ENCODE measurements at regions not wholly inside any gene's neighbourhood (a gene's known extent, or its start where the extent isn't known, plus 50 kb on each side); places are given as distances from the start of the nearest gene placed in this dataset.

GRCh38 chr9:99327667-99328066, 105.6 kb downstream of the SEC61B start:
- Histone ChIP-seq H3K36me3 (no peaks in the 10 kb centered on the region), H3K27me3 (no peaks in the 10 kb centered on the region), H3K27ac (no peak overlapping the region), H3K4me1 (ENCODE audit: insufficient read depth) (no peaks in the 10 kb centered on the region), H3K4me3 (no peak overlapping the region), H3K9me3 (no peaks in the 10 kb centered on the region)
- DNase-seq: no peak
- 79 to 90% (median 83%) methylated on average over 3 of the region's 3 CpGs for WGBS, 3 donors
- intact Hi-C loops (cut with DNase I): no loop called here
- TF ChIP-seq EP300 (IDR thresholded peaks at IDR 0.05) (no peak), POLR2A (IDR thresholded peaks at IDR 0.05) (no peak), CTCF (IDR thresholded peaks at IDR 0.05) (no peak)

GRCh38 chr9:99335280-99335679, 113.2 kb downstream of the SEC61B start:
- no peaks in the 10 kb centered on the region for H3K36me3 ChIP-seq
- no peak overlapping the region for H3K4me3 ChIP-seq
- no peak for DNase-seq
- H3K9me3 ChIP-seq: no peaks in the 10 kb centered on the region
- H3K27me3 ChIP-seq: no peaks in the 10 kb centered on the region
- WGBS, 3 donors: 81% methylated on average over 4 of the region's 4 CpGs
- intact Hi-C loops (cut with DNase I): loop anchor here in 1 of 4 donors (5.0 kb wide), 1 partner anchor 1298 kb away; no protein-coding TSS in a partner anchor
- no peaks in the 10 kb centered on the region for H3K4me1 ChIP-seq (ENCODE audit: insufficient read depth)
- H3K27ac ChIP-seq: no peak overlapping the region
- TF ChIP-seq EP300 (IDR thresholded peaks at IDR 0.05): no peak
- no peak for TF ChIP-seq CTCF (IDR thresholded peaks at IDR 0.05)
- no peak for TF ChIP-seq POLR2A (IDR thresholded peaks at IDR 0.05)

- no peak overlapping the region for H3K27ac ChIP-seq
- H3K9me3 ChIP-seq: no peaks in the 10 kb centered on the region
- no peak for DNase-seq
- WGBS, 3 donors: 23 to 32% (median 25%) methylated on average over 3 of the region's 3 CpGs
- intact Hi-C loops (cut with DNase I): loop anchor here in 1 of 4 donors (5.0 kb wide), 1 partner anchor 1299 kb away; no protein-coding TSS in a partner anchor
- TF ChIP-seq EP300 (IDR thresholded peaks at IDR 0.05) (no peak), POLR2A (IDR thresholded peaks at IDR 0.05) (no peak), CTCF (IDR thresholded peaks at IDR 0.05) (no peak)
- H3K4me3 ChIP-seq: no peak overlapping the region
- H3K36me3 ChIP-seq: no peaks in the 10 kb centered on the region
- H3K27me3 ChIP-seq: no peaks in the 10 kb centered on the region
- no peaks in the 10 kb centered on the region for H3K4me1 ChIP-seq (ENCODE audit: insufficient read depth)
Observed at GRCh38 chr9:99336005-99336404, 113.9 kb downstream of the SEC61B start.

GRCh38 chr9:99336531-99336930, 114.4 kb downstream of the SEC61B start:
- intact Hi-C loops (cut with DNase I): loop anchor here in 1 of 4 donors (5.0 kb wide), 1 partner anchor 1299 kb away; no protein-coding TSS in a partner anchor
- H3K27ac ChIP-seq: no peak overlapping the region
- no peak overlapping the region for H3K4me3 ChIP-seq
- 88 to 92% (median 90%) methylated on average over 1 of the region's 1 CpG for WGBS, 3 donors
- H3K4me1 ChIP-seq (ENCODE audit: insufficient read depth): no peaks in the 10 kb centered on the region
- no peaks in the 10 kb centered on the region for H3K27me3 ChIP-seq
- no peak for TF ChIP-seq EP300 (IDR thresholded peaks at IDR 0.05)
- no peak for TF ChIP-seq CTCF (IDR thresholded peaks at IDR 0.05)
- no peak for TF ChIP-seq POLR2A (IDR thresholded peaks at IDR 0.05)
- H3K36me3 ChIP-seq: no peaks in the 10 kb centered on the region
- H3K9me3 ChIP-seq: no peaks in the 10 kb centered on the region
- no peak for DNase-seq
